ENCODE measurements at regions not wholly inside any gene's neighbourhood (a gene's known extent, or its start where the extent isn't known, plus 50 kb on each side); places are given as distances from the start of the nearest gene placed in this dataset.

- TF ChIP-seq CTCF (conservative IDR thresholded peaks at IDR 0.05; ENCODE audit: low read length) (no peak), EZH2phosphoT487 (IDR thresholded peaks at IDR 0.05; ENCODE audit: borderline replicate concordance) (no peak)
Measured at GRCh38 chr13:111436446-111436845, 116.0 kb downstream of the TEX29 start.

All from Loucy (cell line).